AG20443 (cell line): ENCODE measurements at regions not wholly inside any gene's neighbourhood (a gene's known extent, or its start where the extent isn't known, plus 50 kb on each side); places are given as distances from the start of the nearest gene placed in this dataset.

ENCODE experiments used
- DNase-seq: peaks from one replicate; pipeline ENCODE4 v3.0.0; 2012; ENCODE audit warnings: low spot score, mixed read lengths

- DNase-seq: no peak
Measured at GRCh38 chr2:52139241-52139640, 1107.3 kb upstream of the NRXN1 start.

DNA sequence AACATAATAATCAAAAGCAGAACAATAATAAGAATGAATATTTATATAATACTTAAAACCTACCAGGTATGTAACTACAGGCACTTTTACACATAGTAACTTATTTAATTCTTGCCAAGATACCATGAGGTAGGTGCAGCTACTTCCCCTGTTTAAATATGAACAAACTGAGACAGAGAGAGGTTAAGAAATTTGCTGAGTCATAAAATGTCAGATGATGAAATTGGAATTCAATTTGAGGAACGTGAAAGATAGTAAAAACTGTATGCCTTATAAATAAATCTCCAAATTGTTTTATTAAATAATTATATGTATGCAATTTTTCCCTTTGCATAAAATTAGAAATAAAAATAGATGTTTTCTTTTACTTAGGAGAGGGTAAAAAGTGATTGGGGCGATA, 1103.3 kb upstream of the NRXN1 start:
- DNase-seq: no peak

DNA sequence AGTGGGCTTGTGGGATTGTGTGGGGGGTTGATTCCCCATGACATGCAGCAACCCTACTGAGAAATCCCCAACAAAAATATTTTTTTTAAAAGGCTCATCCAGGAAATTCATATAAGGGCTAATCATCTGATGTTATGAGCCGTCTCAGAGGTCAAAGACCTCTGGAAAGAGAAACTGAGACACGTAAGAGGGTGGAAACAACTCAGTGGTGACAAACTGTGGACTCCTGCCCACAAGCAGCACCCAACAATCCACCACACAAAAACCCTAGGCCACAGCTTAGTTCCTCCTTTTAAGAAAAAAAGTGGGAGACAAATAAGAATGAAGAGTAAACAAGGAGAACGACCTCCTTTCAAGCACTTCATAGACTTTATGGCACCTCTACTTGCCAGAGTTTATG, 1096.1 kb upstream of the NRXN1 start:
- DNase-seq: no peak

DNA sequence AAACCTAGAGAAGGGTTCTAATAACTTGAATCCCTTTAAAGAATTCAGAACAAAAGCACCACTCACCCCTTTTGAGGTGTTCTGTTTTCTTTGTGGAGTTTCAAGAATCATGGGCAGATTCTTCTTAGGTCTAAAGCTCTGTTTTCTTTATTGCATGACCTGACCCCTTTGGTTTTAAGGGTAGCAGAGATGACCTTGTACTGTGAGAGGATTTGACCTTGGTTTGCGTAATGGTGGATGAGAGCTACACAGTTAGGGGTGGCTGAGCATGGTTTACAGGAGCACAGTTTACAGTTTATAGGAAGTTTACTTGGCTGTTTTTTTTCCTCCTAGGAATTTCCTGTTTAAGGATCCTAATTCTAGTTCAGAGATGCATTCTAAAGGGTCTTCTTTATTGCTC, 1095.6 kb upstream of the NRXN1 start:
- no peak for DNase-seq

GRCh38 chr2:52117299-52117698, 1085.4 kb upstream of the NRXN1 start:
- DNase-seq: no peak

DNA sequence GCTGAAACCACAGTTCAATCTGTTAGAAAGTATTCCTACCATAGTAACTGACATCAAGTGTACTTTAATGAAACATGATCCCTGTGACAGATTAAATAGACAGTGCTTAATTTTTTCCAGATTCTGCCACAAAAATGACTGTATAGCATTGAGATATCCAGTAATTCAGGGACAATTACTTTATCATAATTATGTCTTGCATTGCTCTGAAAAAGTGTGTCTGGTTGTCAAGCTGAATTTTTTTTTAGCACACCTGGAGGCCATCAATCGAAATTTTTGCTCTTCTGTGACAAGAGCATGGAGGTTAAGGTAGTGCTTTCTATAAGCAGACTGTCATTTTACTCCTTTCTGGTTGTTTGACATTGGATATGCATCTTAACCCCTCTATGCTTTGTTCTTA, 1083.8 kb upstream of the NRXN1 start:
- no peak for DNase-seq

DNA sequence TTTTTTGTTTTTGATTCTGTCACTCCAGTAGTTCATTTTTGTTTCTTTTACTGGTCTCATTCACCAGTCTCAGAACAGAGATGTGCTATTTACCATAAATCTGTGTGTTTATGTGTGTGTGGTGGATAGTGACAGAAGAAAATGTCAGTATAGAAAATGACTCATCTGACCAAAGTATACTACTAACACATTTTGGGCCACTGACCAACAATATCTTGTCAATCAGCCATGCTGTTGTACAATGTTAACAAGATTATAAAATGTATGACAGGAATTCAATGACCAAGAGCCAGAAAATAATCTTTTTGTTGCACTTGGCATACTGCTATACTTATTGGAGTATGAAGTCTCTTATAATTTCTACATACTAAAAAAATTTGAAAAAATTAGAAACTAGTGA, 1081.4 kb upstream of the NRXN1 start:
- DNase-seq: no peak

- DNase-seq: no peak
Measured at GRCh38 chr2:52112141-52112540, 1080.2 kb upstream of the NRXN1 start.

DNA sequence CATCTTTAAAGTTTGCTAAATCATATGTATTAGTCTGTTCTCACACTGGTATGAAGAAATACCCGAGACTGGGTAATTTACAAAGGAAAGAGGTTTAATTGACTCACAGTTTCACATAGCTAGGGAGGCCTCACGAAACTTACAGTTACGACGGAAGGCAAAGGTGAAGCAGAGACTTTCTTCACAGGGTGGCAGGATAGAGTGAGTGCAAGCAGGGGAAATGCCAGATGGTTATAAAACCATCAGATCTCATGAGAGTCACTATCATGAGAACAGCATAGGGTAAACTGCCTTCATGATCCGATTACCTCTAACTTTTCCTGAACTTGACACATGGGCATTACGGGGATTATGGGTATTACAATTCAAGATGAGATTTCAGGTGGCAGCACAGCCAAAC, 1075.2 kb upstream of the NRXN1 start:
- DNase-seq: no peak

GRCh38 chr2:52097071-52097470, 1065.1 kb upstream of the NRXN1 start:
- no peak for DNase-seq

DNA sequence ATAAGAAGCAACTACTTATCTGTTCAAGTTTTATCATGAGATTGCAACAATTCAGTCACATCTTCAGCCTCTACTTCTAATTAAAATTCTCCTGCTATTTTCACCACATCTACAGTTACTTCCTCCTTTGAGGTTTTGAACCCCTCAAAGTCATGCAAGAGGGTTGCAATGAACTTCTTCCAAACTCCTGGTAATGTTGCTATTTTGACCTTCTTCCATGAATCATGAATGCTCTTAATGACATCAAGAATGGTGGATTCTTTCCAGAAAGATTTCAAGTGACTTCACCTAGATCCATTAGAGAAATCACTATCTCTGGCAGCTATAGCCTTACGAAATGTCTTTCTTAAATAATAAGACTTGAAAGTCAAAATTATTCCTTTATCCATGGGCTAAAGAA, 1052.8 kb upstream of the NRXN1 start:
- DNase-seq: no peak

DNA sequence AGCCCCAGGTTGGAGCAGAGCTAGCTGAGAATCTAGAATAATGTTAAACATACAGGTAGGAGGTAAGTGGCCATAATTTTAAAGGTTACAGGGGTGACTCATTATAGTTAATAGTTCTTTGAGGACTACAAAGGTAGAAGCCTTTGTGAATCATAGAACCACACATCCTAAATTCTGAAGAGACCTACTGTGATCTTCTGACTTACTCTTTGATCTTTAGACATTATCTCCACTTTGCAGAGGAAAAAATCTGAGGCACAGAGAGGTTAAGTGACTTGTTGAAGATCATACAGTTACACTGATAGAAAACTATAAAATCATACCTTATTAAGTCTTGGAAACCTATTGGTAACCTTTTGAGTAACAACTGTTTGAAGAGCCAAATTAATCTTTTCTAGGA, 1051.3 kb upstream of the NRXN1 start:
- no peak for DNase-seq

- no peak for DNase-seq
Measured at GRCh38 chr2:52082646-52083045, 1050.7 kb upstream of the NRXN1 start.

GRCh38 chr2:52079602-52080001, 1047.7 kb upstream of the NRXN1 start:
- DNase-seq: no peak

GRCh38 chr2:52077159-52077558, 1045.2 kb upstream of the NRXN1 start:
- DNase-seq: no peak

DNA sequence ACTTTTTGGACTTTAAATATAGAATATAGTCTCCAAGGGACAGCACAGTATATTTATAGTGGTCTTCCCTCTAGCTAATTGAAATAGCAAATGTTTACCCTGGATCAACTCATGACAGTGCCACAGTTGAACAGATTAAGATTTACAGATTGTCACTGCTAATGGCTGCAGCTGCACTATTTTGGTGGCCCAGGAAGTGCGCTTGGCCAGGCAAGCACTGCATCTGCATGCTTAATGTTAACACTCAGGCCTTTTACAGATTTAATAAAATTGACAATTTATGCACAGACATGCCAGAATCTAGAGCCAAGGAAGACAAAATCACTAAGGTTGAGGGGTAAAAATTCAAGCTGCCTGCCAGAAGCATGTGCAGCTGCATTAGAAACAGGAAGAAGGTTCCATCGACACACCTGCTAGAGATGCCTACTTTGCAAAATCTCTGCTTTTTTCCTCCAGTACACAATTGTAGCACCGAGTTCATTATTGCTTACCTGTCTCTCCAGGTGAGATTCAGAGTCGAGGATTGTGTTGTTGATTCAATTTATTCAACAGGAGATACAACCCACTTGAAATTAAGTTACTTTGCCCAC, 1042.3 kb upstream of the NRXN1 start:
- no peak for DNase-seq

GRCh38 chr2:52072949-52073348, 1041.0 kb upstream of the NRXN1 start:
- no peak for DNase-seq

DNA sequence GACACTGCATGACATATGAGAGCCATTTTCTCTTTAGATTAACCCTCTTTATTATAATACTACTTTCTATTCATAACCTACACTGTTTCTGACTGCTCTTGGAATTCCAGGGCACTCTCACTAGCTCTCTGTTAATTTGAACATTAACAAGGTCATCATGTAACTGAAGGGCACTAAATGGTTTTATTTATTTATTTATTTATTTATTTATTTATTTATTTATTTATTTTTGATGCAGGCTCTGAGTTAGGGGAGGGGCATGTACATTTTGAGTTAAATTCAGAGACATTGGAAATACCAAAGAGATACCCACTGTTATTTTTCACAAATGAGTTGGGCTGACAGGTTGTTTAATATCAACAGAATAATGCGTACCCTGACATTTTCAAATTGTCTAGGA, 1038.7 kb upstream of the NRXN1 start:
- DNase-seq: no peak

DNA sequence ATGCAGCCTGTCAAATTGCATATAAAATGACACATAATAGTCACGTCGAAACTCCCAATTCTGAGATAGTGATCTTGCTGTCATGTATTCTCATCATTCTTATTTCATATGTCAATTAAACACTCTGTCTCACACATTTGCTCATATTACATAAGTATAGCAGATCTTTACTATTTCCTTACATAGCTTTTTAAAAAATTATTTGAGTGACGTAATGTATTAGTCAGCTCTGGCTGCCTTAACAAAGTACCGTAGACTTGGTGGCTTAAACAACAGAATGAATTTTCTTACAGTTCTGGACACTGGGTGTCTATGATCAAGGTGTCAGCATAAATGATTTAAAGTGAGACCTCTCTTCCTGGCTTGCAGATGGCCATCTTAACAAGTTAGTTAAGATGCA, 1032.3 kb upstream of the NRXN1 start:
- DNase-seq: no peak

DNA sequence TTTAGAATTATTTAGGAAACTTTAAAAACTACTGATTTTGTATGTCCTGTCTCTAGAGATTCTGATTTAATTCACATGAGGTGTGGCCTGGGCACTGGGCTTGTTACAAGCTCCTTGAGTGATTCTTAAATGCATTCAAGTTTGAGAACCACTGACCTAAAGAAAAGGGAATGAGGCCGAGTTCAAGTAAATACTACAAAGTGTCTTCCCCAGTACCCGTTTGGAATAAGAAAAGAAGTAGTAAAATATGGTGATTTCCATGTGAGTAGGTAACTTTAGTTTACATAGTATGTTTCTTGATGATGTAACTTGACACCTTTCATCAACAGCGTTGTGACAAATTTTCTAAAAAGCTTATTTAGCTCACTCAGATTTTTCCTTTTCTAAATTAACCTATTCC, 1022.9 kb upstream of the NRXN1 start:
- DNase-seq: no peak

GRCh38 chr2:52036853-52037252, 1004.9 kb upstream of the NRXN1 start:
- no peak for DNase-seq

GRCh38 chr2:52036024-52036423, 1004.1 kb upstream of the NRXN1 start:
- DNase-seq: no peak

DNA sequence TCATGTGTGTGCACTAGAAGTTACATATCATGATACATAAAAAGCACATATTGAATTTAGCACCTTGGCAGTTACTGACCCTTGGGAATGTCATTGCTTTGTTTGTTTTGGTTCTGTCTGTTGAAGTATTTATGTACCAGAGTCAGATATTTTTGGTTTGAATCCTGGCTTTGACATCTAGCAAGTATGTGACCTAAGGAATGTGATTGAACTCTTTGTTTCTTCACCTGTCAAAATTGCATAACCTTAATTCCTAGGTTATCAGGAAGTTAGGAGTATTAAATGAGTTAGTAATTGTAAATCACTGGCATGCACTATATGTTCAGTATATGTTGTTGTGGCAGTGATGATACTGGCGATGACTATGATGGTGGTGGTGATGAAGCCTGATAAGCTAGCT, 1003.5 kb upstream of the NRXN1 start:
- DNase-seq: no peak

DNA sequence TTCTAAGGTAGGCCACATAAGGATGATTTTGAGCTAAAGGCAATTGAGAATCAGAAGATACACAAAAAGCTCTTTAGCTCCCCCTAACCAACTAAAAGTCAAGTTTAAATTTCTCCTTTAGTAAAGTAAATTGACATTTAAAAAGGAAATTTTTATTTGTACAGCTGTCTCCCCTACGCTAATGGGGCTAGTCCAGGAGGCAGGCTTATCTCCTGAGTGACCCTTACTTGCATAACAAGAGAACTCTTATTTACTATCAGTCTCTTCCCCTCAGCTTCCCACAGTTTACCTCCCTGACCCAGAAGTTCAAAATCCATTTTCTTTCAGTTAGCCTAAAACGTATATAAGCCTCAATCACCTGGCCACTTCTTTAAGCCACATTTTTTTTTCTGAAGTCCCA, 1002.8 kb upstream of the NRXN1 start:
- DNase-seq: no peak

GRCh38 chr2:52022006-52022405, 990.1 kb upstream of the NRXN1 start:
- DNase-seq: no peak
